ENCODE measurements at regions not wholly inside any gene's neighbourhood (a gene's known extent, or its start where the extent isn't known, plus 50 kb on each side); places are given as distances from the start of the nearest gene placed in this dataset.

- TF ChIP-seq CTCF (conservative IDR thresholded peaks at IDR 0.05; ENCODE audit: low read depth in 2 of 2), result no peak
- TF ChIP-seq POLR2AphosphoS5 (IDR thresholded peaks at IDR 0.05; ENCODE audit: low read depth), result no peak
- TF ChIP-seq REST (IDR thresholded peaks at IDR 0.05; ENCODE audit: unreplicated experiment), result no peak
- TF ChIP-seq EZH2phosphoT487 (IDR thresholded peaks at IDR 0.05; ENCODE audit: unreplicated experiment), result no peak
- no peak for TF ChIP-seq EZH2 (IDR thresholded peaks at IDR 0.05; ENCODE audit: low read depth, unreplicated experiment)
- TF ChIP-seq ZNF331 (CRISPR knock-in tag; IDR thresholded peaks at IDR 0.05; ENCODE audit: low read depth), result no peak
- no peak for TF ChIP-seq ZNF462 (CRISPR knock-in tag; IDR thresholded peaks at IDR 0.05)
- TF ChIP-seq JUNB (IDR thresholded peaks at IDR 0.05; ENCODE audit: unreplicated experiment), result no peak
- no peak for TF ChIP-seq CREB1 (CRISPR knock-in tag; IDR thresholded peaks at IDR 0.05; ENCODE audit: low read depth)
Measured at GRCh38 chr18:76137216-76137615, 357.8 kb downstream of the ZNF516 start.

Measured in GM23338 (cell line).